ENCODE measurements at regions not wholly inside any gene's neighbourhood (a gene's known extent, or its start where the extent isn't known, plus 50 kb on each side); places are given as distances from the start of the nearest gene placed in this dataset.

DNA sequence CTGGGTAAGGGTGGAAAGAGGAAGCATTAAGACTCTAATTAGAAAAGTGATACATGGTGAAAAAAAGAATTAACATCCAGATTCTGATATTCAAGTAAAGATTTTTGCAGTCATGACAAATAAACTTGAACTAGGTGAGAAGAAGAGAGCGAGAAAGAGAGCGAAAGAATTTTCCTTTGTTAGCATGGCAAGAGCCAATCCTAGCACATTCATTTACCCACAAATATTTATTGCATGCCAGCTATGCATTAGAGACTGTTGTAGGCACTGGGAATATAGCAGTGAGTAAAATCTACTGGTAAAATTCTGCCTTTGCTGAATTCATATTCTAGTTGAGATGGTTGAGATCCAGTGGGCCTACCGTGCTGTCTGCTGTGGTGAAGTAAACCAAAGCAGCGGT lies 177.9 kb upstream of the DPH6 start:
- Histone ChIP-seq H3K27ac (ENCODE audit: insufficient read depth, low read depth, low read length, poor library complexity, severe bottlenecking) (no peak overlapping the region), H3K36me3 (ENCODE audit: control insufficient read depth, insufficient read depth, low read length) (no peaks in the 10 kb centered on the region), H3K4me3 (ENCODE audit: insufficient read depth, low read depth, low read length) (no peak overlapping the region), H3K9me3 (ENCODE audit: control insufficient read depth, low read length) (no peaks in the 10 kb centered on the region), H3K27me3 (ENCODE audit: control insufficient read depth, insufficient read depth, low read length, poor library complexity, severe bottlenecking) (no peaks in the 10 kb centered on the region), H3K4me1 (ENCODE audit: control insufficient read depth, insufficient read depth, low read length) (no peaks in the 10 kb centered on the region)
- WGBS, 2 experiments, result 95% methylated on average over 2 to 4 of the region's 4 CpGs

GRCh38 chr15:35724626-35725025 lies 178.7 kb upstream of the DPH6 start:
- H3K4me1 ChIP-seq (ENCODE audit: control insufficient read depth, insufficient read depth, low read length), result no peaks in the 10 kb centered on the region
- no peaks in the 10 kb centered on the region for H3K36me3 ChIP-seq (ENCODE audit: control insufficient read depth, insufficient read depth, low read length)
- no peaks in the 10 kb centered on the region for H3K27me3 ChIP-seq (ENCODE audit: control insufficient read depth, insufficient read depth, low read length, poor library complexity, severe bottlenecking)
- H3K27ac ChIP-seq (ENCODE audit: insufficient read depth, low read depth, low read length, poor library complexity, severe bottlenecking), result no peak overlapping the region
- H3K9me3 ChIP-seq (ENCODE audit: control insufficient read depth, low read length), result no peaks in the 10 kb centered on the region
- H3K4me3 ChIP-seq (ENCODE audit: insufficient read depth, low read depth, low read length), result no peak overlapping the region

DNA sequence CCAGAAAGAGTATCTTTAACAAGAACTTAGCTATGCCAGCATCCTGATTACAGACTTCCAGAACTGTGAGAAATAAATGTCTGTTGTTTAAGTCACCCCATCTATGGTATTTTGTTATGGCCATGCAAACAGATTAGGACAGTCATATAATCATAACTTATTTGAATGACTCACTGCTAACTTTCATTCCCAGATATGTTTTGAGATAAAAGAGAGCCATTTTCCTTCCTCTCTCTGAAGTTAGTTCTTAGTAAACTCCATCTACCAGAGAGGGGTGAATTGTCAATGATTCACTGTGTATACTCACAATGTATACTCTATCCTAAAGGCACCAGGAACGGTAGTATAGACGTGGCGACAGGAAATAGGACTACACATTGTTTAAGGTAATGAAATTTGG lies 179.4 kb upstream of the DPH6 start:
- H3K27ac ChIP-seq (ENCODE audit: insufficient read depth, low read depth, low read length, poor library complexity, severe bottlenecking), result no peak overlapping the region
- no peaks in the 10 kb centered on the region for H3K9me3 ChIP-seq (ENCODE audit: control insufficient read depth, low read length)
- no peaks in the 10 kb centered on the region for H3K4me1 ChIP-seq (ENCODE audit: control insufficient read depth, insufficient read depth, low read length)
- H3K36me3 ChIP-seq (ENCODE audit: control insufficient read depth, insufficient read depth, low read length), result no peaks in the 10 kb centered on the region
- no peak overlapping the region for H3K4me3 ChIP-seq (ENCODE audit: insufficient read depth, low read depth, low read length)
- no peaks in the 10 kb centered on the region for H3K27me3 ChIP-seq (ENCODE audit: control insufficient read depth, insufficient read depth, low read length, poor library complexity, severe bottlenecking)
- 91 to 96% methylated on average over 3 of the region's 3 CpGs for WGBS, 2 experiments

- H3K27ac ChIP-seq (ENCODE audit: insufficient read depth, low read depth, low read length, poor library complexity, severe bottlenecking), result no peak overlapping the region
- H3K36me3 ChIP-seq (ENCODE audit: control insufficient read depth, insufficient read depth, low read length), result no peaks in the 10 kb centered on the region
- H3K4me1 ChIP-seq (ENCODE audit: control insufficient read depth, insufficient read depth, low read length), result no peaks in the 10 kb centered on the region
- H3K9me3 ChIP-seq (ENCODE audit: control insufficient read depth, low read length), result no peaks in the 10 kb centered on the region
- no peak overlapping the region for H3K4me3 ChIP-seq (ENCODE audit: insufficient read depth, low read depth, low read length)
- H3K27me3 ChIP-seq (ENCODE audit: control insufficient read depth, insufficient read depth, low read length, poor library complexity, severe bottlenecking), result no peaks in the 10 kb centered on the region
- WGBS, 2 experiments, result 86 to 92% methylated on average over 9 of the region's 9 CpGs
Measured at GRCh38 chr15:35727627-35728026, 181.7 kb upstream of the DPH6 start.

DNA sequence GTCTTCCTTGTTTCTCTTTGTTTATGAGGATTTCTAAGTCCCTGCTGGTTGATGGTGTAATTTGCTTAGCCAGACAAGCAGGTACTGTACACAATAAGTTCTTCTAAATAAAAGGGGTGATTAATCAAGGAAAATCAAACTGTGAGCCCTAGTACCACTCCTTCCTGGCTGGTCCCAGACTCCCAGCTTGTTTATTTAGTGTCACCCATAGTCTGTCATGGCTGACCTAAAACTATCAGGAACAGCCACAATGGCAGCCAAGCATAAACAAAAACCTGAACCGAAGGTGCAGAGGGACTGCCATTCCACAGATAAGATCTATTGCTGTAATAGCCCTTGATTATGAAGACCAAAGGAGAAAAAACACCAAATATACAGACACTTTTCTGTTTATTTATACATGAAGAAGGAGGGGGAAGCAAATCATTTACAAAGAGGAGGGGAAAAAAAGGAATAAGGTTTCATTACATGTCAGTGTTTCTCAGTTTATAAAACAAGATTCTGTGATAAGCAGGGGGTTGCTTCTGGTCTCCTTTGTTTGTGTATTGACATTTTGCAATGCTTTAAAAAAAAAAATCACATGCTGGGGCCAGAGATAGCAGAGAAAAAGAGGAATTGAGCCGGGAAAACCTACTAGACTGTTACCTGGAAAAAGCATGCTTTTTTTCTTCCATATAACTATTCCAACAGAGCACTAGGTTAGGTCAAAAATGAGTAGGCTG lies 182.4 kb upstream of the DPH6 start:
- no peaks in the 10 kb centered on the region for H3K9me3 ChIP-seq (ENCODE audit: control insufficient read depth, low read length)
- no peaks in the 10 kb centered on the region for H3K27me3 ChIP-seq (ENCODE audit: control insufficient read depth, insufficient read depth, low read length, poor library complexity, severe bottlenecking)
- no peak overlapping the region for H3K4me3 ChIP-seq (ENCODE audit: insufficient read depth, low read depth, low read length)
- H3K27ac ChIP-seq (ENCODE audit: insufficient read depth, low read depth, low read length, poor library complexity, severe bottlenecking), result no peak overlapping the region
- 78 to 96% methylated on average over 1 to 2 of the region's 2 CpGs for WGBS, 2 experiments
- no peaks in the 10 kb centered on the region for H3K4me1 ChIP-seq (ENCODE audit: control insufficient read depth, insufficient read depth, low read length)
- H3K36me3 ChIP-seq (ENCODE audit: control insufficient read depth, insufficient read depth, low read length), result no peaks in the 10 kb centered on the region

DNA sequence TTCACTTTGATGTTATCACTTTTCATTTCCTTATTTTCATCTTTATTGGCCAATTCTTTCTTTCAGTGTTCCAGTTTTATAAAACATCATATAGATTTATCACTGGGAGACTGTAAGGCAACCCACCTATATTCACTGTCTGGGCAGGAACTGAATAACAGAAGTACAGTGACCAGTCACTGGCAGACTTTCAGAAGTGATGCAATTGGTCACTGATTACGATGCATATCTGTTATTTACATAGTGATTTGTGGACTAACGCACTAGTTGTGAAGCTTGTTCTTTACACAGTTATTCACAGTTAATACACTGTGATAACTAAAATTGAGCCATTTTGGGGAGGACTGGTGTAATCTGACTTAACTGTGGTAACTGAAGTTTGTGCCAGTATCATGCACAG lies 190.2 kb upstream of the DPH6 start:
- 90 to 93% methylated on average over 2 of the region's 2 CpGs for WGBS, 2 experiments
- no peak overlapping the region for H3K27ac ChIP-seq (ENCODE audit: insufficient read depth, low read depth, low read length, poor library complexity, severe bottlenecking)

DNA sequence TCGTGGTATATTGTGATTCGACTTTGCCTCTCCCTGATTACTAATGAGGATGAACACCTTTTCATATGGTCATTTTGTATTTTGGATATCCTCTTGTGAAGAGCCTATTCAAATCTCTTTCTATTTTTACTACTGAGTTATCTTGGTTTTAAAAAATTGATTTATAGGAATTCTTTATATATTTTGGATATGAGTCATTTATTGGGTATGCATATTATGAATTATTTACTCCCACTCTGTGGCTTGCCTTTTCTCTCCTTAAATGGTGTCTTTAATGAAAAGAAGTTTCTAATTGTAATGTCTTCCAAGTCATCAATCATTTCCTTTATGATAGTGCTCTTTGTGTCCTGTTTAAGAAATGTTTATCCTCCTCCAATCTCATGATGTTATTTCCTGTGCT lies 191.5 kb upstream of the DPH6 start:
- H3K36me3 ChIP-seq (ENCODE audit: control insufficient read depth, insufficient read depth, low read length), result no peaks in the 10 kb centered on the region
- no peaks in the 10 kb centered on the region for H3K4me1 ChIP-seq (ENCODE audit: control insufficient read depth, insufficient read depth, low read length)
- no peaks in the 10 kb centered on the region for H3K27me3 ChIP-seq (ENCODE audit: control insufficient read depth, insufficient read depth, low read length, poor library complexity, severe bottlenecking)
- H3K9me3 ChIP-seq (ENCODE audit: control insufficient read depth, low read length), result peaks cover 2% of the 10 kb centered on the region
- H3K4me3 ChIP-seq (ENCODE audit: insufficient read depth, low read depth, low read length), result no peak overlapping the region
- 90% methylated on average over 2 of the region's 2 CpGs; no CpG with 5 or more reads in 1 of the 2 experiments for WGBS, 2 experiments
- no peak overlapping the region for H3K27ac ChIP-seq (ENCODE audit: insufficient read depth, low read depth, low read length, poor library complexity, severe bottlenecking)

More for the DNA sequence above, 190.2 kb upstream of the DPH6 start:
- Histone ChIP-seq H3K9me3 (ENCODE audit: control insufficient read depth, low read length) (peaks cover 2% of the 10 kb centered on the region), H3K4me3 (ENCODE audit: insufficient read depth, low read depth, low read length) (no peak overlapping the region), H3K4me1 (ENCODE audit: control insufficient read depth, insufficient read depth, low read length) (no peaks in the 10 kb centered on the region), H3K27me3 (ENCODE audit: control insufficient read depth, insufficient read depth, low read length, poor library complexity, severe bottlenecking) (no peaks in the 10 kb centered on the region), H3K36me3 (ENCODE audit: control insufficient read depth, insufficient read depth, low read length) (no peaks in the 10 kb centered on the region)

GRCh38 chr15:35738370-35738769 lies 192.4 kb upstream of the DPH6 start:
- no peaks in the 10 kb centered on the region for H3K27me3 ChIP-seq (ENCODE audit: control insufficient read depth, insufficient read depth, low read length, poor library complexity, severe bottlenecking)
- H3K27ac ChIP-seq (ENCODE audit: insufficient read depth, low read depth, low read length, poor library complexity, severe bottlenecking), result no peak overlapping the region
- 80 to 91% methylated on average over 2 to 3 of the region's 3 CpGs for WGBS, 2 experiments
- no peak overlapping the region for H3K4me3 ChIP-seq (ENCODE audit: insufficient read depth, low read depth, low read length)
- H3K36me3 ChIP-seq (ENCODE audit: control insufficient read depth, insufficient read depth, low read length), result no peaks in the 10 kb centered on the region
- no peaks in the 10 kb centered on the region for H3K4me1 ChIP-seq (ENCODE audit: control insufficient read depth, insufficient read depth, low read length)
- peaks cover 2% of the 10 kb centered on the region for H3K9me3 ChIP-seq (ENCODE audit: control insufficient read depth, low read length)

- Histone ChIP-seq H3K27me3 (ENCODE audit: control insufficient read depth, insufficient read depth, low read length, poor library complexity, severe bottlenecking) (no peaks in the 10 kb centered on the region), H3K27ac (ENCODE audit: insufficient read depth, low read depth, low read length, poor library complexity, severe bottlenecking) (no peak overlapping the region)
Measured at GRCh38 chr15:35740761-35741160, 194.8 kb upstream of the DPH6 start.

GRCh38 chr15:35741395-35741794 lies 195.4 kb upstream of the DPH6 start:
- Histone ChIP-seq H3K36me3 (ENCODE audit: control insufficient read depth, insufficient read depth, low read length) (no peaks in the 10 kb centered on the region), H3K4me1 (ENCODE audit: control insufficient read depth, insufficient read depth, low read length) (no peaks in the 10 kb centered on the region), H3K27ac (ENCODE audit: insufficient read depth, low read depth, low read length, poor library complexity, severe bottlenecking) (no peak overlapping the region), H3K4me3 (ENCODE audit: insufficient read depth, low read depth, low read length) (no peak overlapping the region), H3K9me3 (ENCODE audit: control insufficient read depth, low read length) (peaks cover 2% of the 10 kb centered on the region), H3K27me3 (ENCODE audit: control insufficient read depth, insufficient read depth, low read length, poor library complexity, severe bottlenecking) (no peaks in the 10 kb centered on the region)
- 78 to 95% methylated on average over 1 of the region's 1 CpG for WGBS, 2 experiments

More at GRCh38 chr15:35740761-35741160, 194.8 kb upstream of the DPH6 start:
- no peak overlapping the region for H3K4me3 ChIP-seq (ENCODE audit: insufficient read depth, low read depth, low read length)
- H3K4me1 ChIP-seq (ENCODE audit: control insufficient read depth, insufficient read depth, low read length), result no peaks in the 10 kb centered on the region
- no peaks in the 10 kb centered on the region for H3K36me3 ChIP-seq (ENCODE audit: control insufficient read depth, insufficient read depth, low read length)
- H3K9me3 ChIP-seq (ENCODE audit: control insufficient read depth, low read length), result peaks cover 2% of the 10 kb centered on the region

DNA sequence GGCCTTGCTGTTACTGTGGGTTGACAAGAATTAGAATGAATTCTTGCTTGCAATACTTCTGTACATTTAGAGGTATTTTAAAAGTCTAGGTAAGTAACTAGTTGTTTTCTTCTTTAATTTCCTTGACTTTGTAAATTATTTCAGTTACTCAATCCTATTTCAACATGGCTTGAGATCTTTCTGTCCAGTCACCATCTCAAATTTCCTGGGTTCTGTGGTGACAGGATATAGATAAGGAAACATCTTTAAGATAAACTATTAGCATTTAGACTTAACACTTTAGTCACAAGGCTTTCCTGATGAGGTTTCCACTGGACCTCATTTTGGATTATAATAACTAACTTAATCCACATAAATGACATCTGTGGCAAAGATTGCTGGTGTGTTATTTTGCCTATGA lies 195.9 kb upstream of the DPH6 start:
- no peaks in the 10 kb centered on the region for H3K36me3 ChIP-seq (ENCODE audit: control insufficient read depth, insufficient read depth, low read length)
- H3K4me1 ChIP-seq (ENCODE audit: control insufficient read depth, insufficient read depth, low read length), result no peaks in the 10 kb centered on the region
- H3K9me3 ChIP-seq (ENCODE audit: control insufficient read depth, low read length), result peaks cover 2% of the 10 kb centered on the region
- no peak overlapping the region for H3K27ac ChIP-seq (ENCODE audit: insufficient read depth, low read depth, low read length, poor library complexity, severe bottlenecking)
- H3K4me3 ChIP-seq (ENCODE audit: insufficient read depth, low read depth, low read length), result no peak overlapping the region
- no peaks in the 10 kb centered on the region for H3K27me3 ChIP-seq (ENCODE audit: control insufficient read depth, insufficient read depth, low read length, poor library complexity, severe bottlenecking)
